K562 (cell line): ENCODE measurements at regions not wholly inside any gene's neighbourhood (a gene's known extent, or its start where the extent isn't known, plus 50 kb on each side); places are given as distances from the start of the nearest gene placed in this dataset.
"Not testable (repeated sequence)": the region's sequence is repeated elsewhere in the genome, so short reads cannot be mapped to it uniquely, and the experiment has no call there.

Source experiments
- ATAC-seq: fragments of 200-7000 bp; cut with Tn5 transposase; 3 replicates; pipeline ENCODE4 v1.9.1; 2020; ENCODE audit warnings: moderate library complexity
- BruUV-seq: library from RNA; stranded (reverse); fragments of 400-500 nt; replicated peaks from 2 replicates; lab custom pipeline; 2021; lab: Mats Ljungman, UMichigan
- CTCF ChIA-PET: fragments of 300-600 bp; formaldehyde crosslinking; extraction: SDS; loops from one replicate; lab custom pipeline; 2021; ENCODE audit warnings: low intra/inter-chr PET ratio; lab: Yijun Ruan, JAX
- POLR2A ChIA-PET: fragments of 300-600, 350-650 bp; sonication (Branson Sonifier 250); formaldehyde crosslinking; extraction: SDS; loops from one replicate; lab custom pipeline; 2021; ENCODE audit warnings: antibody characterized with exemption, inconsistent platforms; lab: Yijun Ruan, JAX
- DNase-seq, 4 experiments: peaks; one replicate each; pipeline versions ENCODE4 v3.0.0 to v3.0.0-alpha.2; 2011 to 2018; ENCODE audit warnings: low spot score in 3 of 4, mixed read lengths in 3 of 4; ENCODE audit errors: extremely low read depth in 1 of 4
- FAIRE-seq: peaks from 2 replicates; lab custom pipeline; 2011; peaks lifted over from hg19 to GRCh38; lab: Jason Lieb, UNC
- H2AFZ ChIP-seq: 2 replicates; pipeline ENCODE4 v1.6.0; 2011; ENCODE audit warnings: low read depth, low read length, control low read depth, inconsistent platforms
- H3K27ac ChIP-seq: fragments of 200-600 bp; 3 replicates; pipeline ENCODE4 v1.8.0; 2011; ENCODE audit warnings: low read depth, mild to moderate bottlenecking, control low read depth, inconsistent platforms, low read length, moderate library complexity, mixed read lengths; ENCODE audit errors: extremely low read depth
- H3K27me3 ChIP-seq, 2 experiments: fragments of 300-600 bp in 1 of 2; 2 replicates in 1 of 2; 3 replicates in 1 of 2; pipeline versions ENCODE4 v1.6.0 to v1.8.0; 2011; ENCODE audit warnings: inconsistent platforms in 2 of 2, low read length in 2 of 2, mild to moderate bottlenecking in 1 of 2, mixed read lengths in 1 of 2, moderate library complexity in 1 of 2; ENCODE audit not compliant: control insufficient read depth in 2 of 2, insufficient read depth in 2 of 2
- H3K36me3 ChIP-seq: fragments of 300-600 bp; 3 replicates; pipeline ENCODE4 v1.8.0; 2011; ENCODE audit warnings: mild to moderate bottlenecking, low read length, inconsistent platforms; ENCODE audit not compliant: control insufficient read depth, insufficient read depth
- H3K4me1 ChIP-seq, 2 experiments: fragments of 200-600 bp in 1 of 2; replicated peaks in 1 of 2; 2 replicates in 1 of 2; 3 replicates in 1 of 2; pipeline versions ENCODE4 v1.5.1 to v1.8.0; 2011; ENCODE audit warnings: inconsistent platforms in 2 of 2, low read length in 2 of 2, mild to moderate bottlenecking in 1 of 2, mixed read lengths in 1 of 2, moderate library complexity in 1 of 2; ENCODE audit not compliant: control insufficient read depth in 2 of 2, insufficient read depth in 2 of 2
- H3K4me2 ChIP-seq: 2 replicates; pipeline ENCODE4 v1.6.1; 2011; ENCODE audit warnings: low read length, control low read depth, inconsistent platforms, mixed read lengths; ENCODE audit not compliant: insufficient read depth
- H3K4me3 ChIP-seq: fragments of 200-600 bp; sonication (generic), shearing (Covaris generic); 2 replicates; pipeline ENCODE4 v1.5.1; 2016; ENCODE audit warnings: control low read depth, inconsistent platforms
- H3K79me2 ChIP-seq: fragments of 200-600 bp; 3 replicates; pipeline ENCODE4 v1.8.0; 2011; ENCODE audit warnings: low read length, inconsistent platforms; ENCODE audit not compliant: control insufficient read depth, insufficient read depth
- H3K9ac ChIP-seq, 2 experiments: 2 replicates each; pipeline versions ENCODE4 v1.6.0 to v1.6.1; 2011; ENCODE audit warnings: low read depth in 2 of 2, low read length in 2 of 2, control low read depth in 1 of 2, inconsistent platforms in 1 of 2, mild to moderate bottlenecking in 1 of 2, mixed read lengths in 1 of 2; ENCODE audit not compliant: insufficient read depth in 1 of 2
- H3K9me1 ChIP-seq: one replicate; pipeline ENCODE4 v1.6.0; 2011; ENCODE audit warnings: inconsistent platforms, mild to moderate bottlenecking, low read length, moderate library complexity; ENCODE audit not compliant: control insufficient read depth, insufficient read depth
- H3K9me3 ChIP-seq: replicated peaks from 2 replicates; pipeline ENCODE4 v1.5.1; 2011; ENCODE audit warnings: low read depth, low read length, inconsistent platforms; ENCODE audit not compliant: control insufficient read depth, insufficient read depth
- H4K20me1 ChIP-seq: replicated peaks from 2 replicates; pipeline ENCODE4 v1.6.1; 2011; ENCODE audit warnings: low read length, inconsistent platforms, mixed read lengths; ENCODE audit not compliant: control insufficient read depth, insufficient read depth
- CBX2 ChIP-seq: fragments of 200-600 bp; sonication (generic); IDR thresholded peaks from one replicate; pipeline ENCODE4 v1.6.1; 2012; ENCODE audit warnings: mild to moderate bottlenecking, low read length, inconsistent platforms; ENCODE audit not compliant: insufficient read depth, poor library complexity, severe bottlenecking
- CBX8 ChIP-seq: fragments of 200-600 bp; sonication (generic); IDR thresholded peaks from 2 replicates; pipeline ENCODE4 v1.6.1; 2012; ENCODE audit warnings: borderline replicate concordance, mixed run types, low read depth, mild to moderate bottlenecking, moderate library complexity, mixed read lengths, low read length, control low read depth, inconsistent platforms; ENCODE audit not compliant: poor library complexity, severe bottlenecking; ENCODE audit errors: extremely low read depth
- WGBS: fragments of 100-300 bp; shearing (Covaris generic); methylation state at CpG from one replicate; pipeline ENCODE4 v1.1.6; 2016; ENCODE audit warnings: low coverage, mixed read lengths; ENCODE audit not compliant: insufficient coverage; ENCODE audit errors: missing lambda C conversion rate; 5-methylcytosine and 5-hydroxymethylcytosine counted together
- in situ Hi-C: fragments of 300-500 bp; cut with MboI; formaldehyde crosslinking; loops from 4 replicates; pipeline ENCODE4 v1.15.0; 2018; ENCODE audit warnings: inconsistent platforms, mixed read lengths
- intact Hi-C: fragments of 100-400 bp; cut with micrococcal nuclease; formaldehyde crosslinking; loops from 2 replicates; pipeline ENCODE4 v1.14.2; 2022
- TF ChIP-seq, protein P1 (sequence below), 2 experiments: fragments of 150-350 bp in 1 of 2; IDR thresholded peaks; 2 replicates each; pipeline ENCODE4 v1.6.1; 2012 to 2016; ENCODE audit warnings: low read depth in 2 of 2, low read length in 2 of 2, mild to moderate bottlenecking in 1 of 2, moderate library complexity in 1 of 2

DNA sequence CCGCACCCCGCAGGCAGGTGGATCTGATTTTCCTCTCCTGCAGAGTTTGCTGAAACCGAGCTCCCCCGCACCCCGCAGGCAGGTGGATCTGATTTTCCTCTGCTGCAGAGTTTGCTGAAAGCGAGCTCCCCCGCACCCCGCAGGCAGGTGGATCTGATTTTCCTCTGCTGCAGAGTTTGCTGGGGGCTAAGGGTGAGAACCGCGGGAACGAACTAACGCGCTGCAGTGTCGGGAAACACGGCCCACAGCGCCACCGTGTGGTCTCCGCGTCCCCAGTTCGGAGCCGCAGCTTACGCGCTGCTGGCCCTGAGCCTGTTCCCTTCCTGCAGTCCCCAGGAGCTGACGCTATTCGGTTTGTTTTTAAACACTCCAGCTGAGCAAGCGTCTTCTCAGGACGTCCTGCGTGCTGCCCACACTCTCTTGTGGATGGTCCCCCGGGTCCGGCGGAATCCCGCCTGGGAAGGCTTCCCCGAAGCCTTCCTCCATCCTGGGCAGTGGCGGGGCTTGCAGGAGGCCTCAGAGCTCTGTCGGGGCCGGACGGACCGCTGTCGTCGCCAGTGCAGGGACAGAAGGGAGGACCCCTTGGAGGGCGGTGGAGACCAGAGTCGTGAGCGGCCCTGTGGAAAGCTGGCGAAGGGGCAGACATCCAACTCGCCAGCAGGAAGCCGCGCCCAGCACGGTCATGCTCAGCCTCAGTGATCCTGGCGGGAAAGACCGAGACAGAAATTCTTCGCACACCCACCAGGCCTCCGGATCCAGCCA is 121.2 kb upstream of the LPCAT1 start (continued):
- TF ChIP-seq, protein P1, sequence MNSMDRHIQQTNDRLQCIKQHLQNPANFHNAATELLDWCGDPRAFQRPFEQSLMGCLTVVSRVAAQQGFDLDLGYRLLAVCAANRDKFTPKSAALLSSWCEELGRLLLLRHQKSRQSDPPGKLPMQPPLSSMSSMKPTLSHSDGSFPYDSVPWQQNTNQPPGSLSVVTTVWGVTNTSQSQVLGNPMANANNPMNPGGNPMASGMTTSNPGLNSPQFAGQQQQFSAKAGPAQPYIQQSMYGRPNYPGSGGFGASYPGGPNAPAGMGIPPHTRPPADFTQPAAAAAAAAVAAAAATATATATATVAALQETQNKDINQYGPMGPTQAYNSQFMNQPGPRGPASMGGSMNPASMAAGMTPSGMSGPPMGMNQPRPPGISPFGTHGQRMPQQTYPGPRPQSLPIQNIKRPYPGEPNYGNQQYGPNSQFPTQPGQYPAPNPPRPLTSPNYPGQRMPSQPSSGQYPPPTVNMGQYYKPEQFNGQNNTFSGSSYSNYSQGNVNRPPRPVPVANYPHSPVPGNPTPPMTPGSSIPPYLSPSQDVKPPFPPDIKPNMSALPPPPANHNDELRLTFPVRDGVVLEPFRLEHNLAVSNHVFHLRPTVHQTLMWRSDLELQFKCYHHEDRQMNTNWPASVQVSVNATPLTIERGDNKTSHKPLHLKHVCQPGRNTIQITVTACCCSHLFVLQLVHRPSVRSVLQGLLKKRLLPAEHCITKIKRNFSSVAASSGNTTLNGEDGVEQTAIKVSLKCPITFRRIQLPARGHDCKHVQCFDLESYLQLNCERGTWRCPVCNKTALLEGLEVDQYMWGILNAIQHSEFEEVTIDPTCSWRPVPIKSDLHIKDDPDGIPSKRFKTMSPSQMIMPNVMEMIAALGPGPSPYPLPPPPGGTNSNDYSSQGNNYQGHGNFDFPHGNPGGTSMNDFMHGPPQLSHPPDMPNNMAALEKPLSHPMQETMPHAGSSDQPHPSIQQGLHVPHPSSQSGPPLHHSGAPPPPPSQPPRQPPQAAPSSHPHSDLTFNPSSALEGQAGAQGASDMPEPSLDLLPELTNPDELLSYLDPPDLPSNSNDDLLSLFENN (IDR thresholded peaks at IDR 0.05; ENCODE audit: low read depth in 2 of 2, low read length in 2 of 2), result no peak
- TF ChIP-seq, all 486 proteins: peak for 21

DNA sequence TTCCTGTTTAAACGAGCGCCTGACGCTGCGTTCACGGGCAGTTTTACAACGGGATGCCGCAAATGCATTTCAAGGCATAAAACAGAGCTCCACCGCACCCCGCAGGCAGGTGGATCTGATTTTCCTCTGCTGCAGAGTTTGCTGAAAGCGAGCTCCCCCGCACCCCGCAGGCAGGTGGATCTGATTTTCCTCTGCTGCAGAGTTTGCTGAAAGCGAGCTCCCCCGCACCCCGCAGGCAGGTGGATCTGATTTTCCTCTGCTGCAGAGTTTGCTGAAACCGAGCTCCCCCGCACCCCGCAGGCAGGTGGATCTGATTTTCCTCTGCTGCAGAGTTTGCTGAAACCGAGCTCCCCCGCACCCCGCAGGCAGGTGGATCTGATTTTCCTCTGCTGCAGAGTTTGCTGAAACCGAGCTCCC is 120.6 kb upstream of the LPCAT1 start:
- H3K4me2 ChIP-seq, DNase-seq, BruUV-seq, H4K20me1 ChIP-seq, H2AFZ ChIP-seq, H3K9me3 ChIP-seq, H3K36me3 ChIP-seq, H3K79me2 ChIP-seq, ATAC-seq, H3K4me3 ChIP-seq, FAIRE-seq, H3K27ac ChIP-seq, H3K9me1 ChIP-seq, H3K9ac ChIP-seq, POLR2A ChIA-PET: not testable (repeated sequence)
- 9% methylated on average over 13 of the region's 22 CpGs for WGBS
- Histone ChIP-seq H3K4me1 (peaks cover 0 to 22% of the 10 kb centered on the region in 2 experiments; a peak in 2 of 5 replicates), H3K27me3 (peaks cover 24 to 50% of the 10 kb centered on the region in 2 experiments)
- intact Hi-C loops (loop anchor here (10.0 kb wide), 1 partner anchor 260 kb away; no protein-coding TSS in a partner anchor), in situ Hi-C loops (loop anchor here (5.0 to 25.0 kb wide), 3 partner anchors 157 to 707 kb away; no protein-coding TSS in a partner anchor)
- CTCF ChIA-PET, result interaction anchor here (0.6 to 1.7 kb wide), 4 partner anchors 165 to 1456 kb away, joined by 3 to 10 read pairs (median 5); no protein-coding TSS in a partner anchor
- TF ChIP-seq CBX2, result peak; percentile 69
- peak; percentile 65 for TF ChIP-seq CBX8
